ENCODE measurements at regions not wholly inside any gene's neighbourhood (a gene's known extent, or its start where the extent isn't known, plus 50 kb on each side); places are given as distances from the start of the nearest gene placed in this dataset.

- TF ChIP-seq CTCF (conservative IDR thresholded peaks at IDR 0.05 in 1 of 2, IDR thresholded peaks at IDR 0.05 in 1 of 2; ENCODE audit: extremely low read depth in 1 of 2, insufficient read depth in 1 of 2, low read depth in 1 of 2, low read length in 2 of 2) (no peak), EZH2 (IDR thresholded peaks at IDR 0.05; ENCODE audit: borderline replicate concordance, low read length) (no peak)
Measured at GRCh38 chr10:128469515-128469914, 343.3 kb upstream of the MKI67 start.

Measured in mammary epithelial cell (primary cell).